D721Med (cell line): ENCODE measurements at regions not wholly inside any gene's neighbourhood (a gene's known extent, or its start where the extent isn't known, plus 50 kb on each side); places are given as distances from the start of the nearest gene placed in this dataset.
"Not testable (repeated sequence)": the region's sequence is repeated elsewhere in the genome, so short reads cannot be mapped to it uniquely, and the experiment has no call there.

Experiments
- DNase-seq: peaks from one replicate; pipeline ENCODE4 v3.0.0; 2011; ENCODE audit warnings: low spot score; ENCODE audit not compliant: insufficient read length
- FAIRE-seq: peaks from 2 replicates; lab custom pipeline; 2011; peaks lifted over from hg19 to GRCh38; lab: Jason Lieb, UNC
- CTCF ChIP-seq: IDR thresholded peaks from 2 replicates; pipeline ENCODE4 v1.5.1; 2012; ENCODE audit warnings: mild to moderate bottlenecking, control low read depth; ENCODE audit not compliant: insufficient read depth; ENCODE audit errors: missing control alignments

GRCh38 chr6:168995526-168996355, 257.9 kb downstream of the THBS2 start:
- no peak for DNase-seq
- no peak for TF ChIP-seq CTCF
- no peak for FAIRE-seq

DNA sequence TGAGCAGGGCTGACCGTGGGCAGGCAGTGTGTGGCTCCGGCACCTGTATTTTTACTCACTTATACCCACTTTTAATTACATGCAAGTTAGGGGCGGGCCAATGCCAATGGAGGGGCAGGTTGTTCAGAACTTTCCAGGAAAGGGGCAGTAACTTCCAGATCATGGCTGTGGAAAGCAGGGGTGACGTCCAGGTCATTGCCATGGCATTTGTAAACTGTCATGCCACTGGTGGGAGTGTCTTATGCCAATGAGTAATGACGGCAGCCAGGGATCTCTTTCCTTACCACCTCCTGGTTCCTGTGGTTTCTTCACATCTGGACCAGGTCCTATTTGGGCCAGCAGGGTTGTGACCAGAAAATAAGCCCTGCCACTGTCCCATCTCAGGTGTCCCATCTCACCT, 258.7 kb downstream of the THBS2 start:
- no peak for TF ChIP-seq CTCF
- FAIRE-seq (no peak), DNase-seq (no peak)

- DNase-seq = no peak
- no peak for FAIRE-seq
- TF ChIP-seq CTCF = no peak
These were observed 261.1 kb downstream of the THBS2 start for GRCh38 chr6:168992446-168993144.

- DNase-seq, FAIRE-seq: not testable (repeated sequence)
These were observed 262.0 kb downstream of the THBS2 start for GRCh38 chr6:168991695-168992094.

- FAIRE-seq (no peak), DNase-seq (no peak)
These were observed 263.5 kb downstream of the THBS2 start for GRCh38 chr6:168990019-168990751.

GRCh38 chr6:168989421-168989820, 264.2 kb downstream of the THBS2 start:
- no peak for DNase-seq
- FAIRE-seq = no peak
- no peak for TF ChIP-seq CTCF

More at GRCh38 chr6:168990019-168990751, 263.5 kb downstream of the THBS2 start:
- TF ChIP-seq CTCF = no peak

- TF ChIP-seq CTCF = no peak
- no peak for DNase-seq
- no peak for FAIRE-seq
These were observed 264.8 kb downstream of the THBS2 start for GRCh38 chr6:168988801-168989200.
